Smooth muscle cell (in vitro differentiated cells): ENCODE measurements at regions not wholly inside any gene's neighbourhood (a gene's known extent, or its start where the extent isn't known, plus 50 kb on each side); places are given as distances from the start of the nearest gene placed in this dataset.

ENCODE experiments used
- DNase-seq: peaks from one replicate; lab custom pipeline; 2025; ENCODE audit not compliant: unreplicated experiment; lab: John Stamatoyannopoulos, UW
- H2AFZ ChIP-seq: fragments of 200-600 bp; sonication (generic); 2 replicates; pipeline ENCODE4 v1.6.0; 2016; ENCODE audit warnings: antibody characterized with exemption, low read depth, mild to moderate bottlenecking
- H3F3A ChIP-seq: fragments of 200-600 bp; sonication (generic); 2 replicates; pipeline ENCODE4 v1.6.0; 2017; ENCODE audit warnings: antibody characterized with exemption, low read depth
- H3K27ac ChIP-seq: fragments of 200-600 bp; sonication (generic); 2 replicates; pipeline ENCODE4 v1.5.1; 2016; ENCODE audit warnings: low read depth, mild to moderate bottlenecking
- H3K27me3 ChIP-seq: fragments of 200-600 bp; sonication (generic); 2 replicates; pipeline ENCODE4 v1.6.1; 2016; ENCODE audit warnings: low read depth, mild to moderate bottlenecking
- H3K36me3 ChIP-seq: fragments of 200-600 bp; sonication (generic); 2 replicates; pipeline ENCODE4 v1.5.1; 2016; ENCODE audit warnings: low read depth
- H3K4me1 ChIP-seq: fragments of 200-600 bp; sonication (generic); 2 replicates; pipeline ENCODE4 v1.5.1; 2016; ENCODE audit warnings: low read depth
- H3K4me2 ChIP-seq: fragments of 200-600 bp; sonication (generic); 2 replicates; pipeline ENCODE4 v1.6.0; 2016; ENCODE audit warnings: mild to moderate bottlenecking
- H3K4me3 ChIP-seq: fragments of 200-600 bp; sonication (generic); 2 replicates; pipeline ENCODE4 v1.5.1; 2016; ENCODE audit warnings: mild to moderate bottlenecking
- H3K79me2 ChIP-seq: fragments of 200-600 bp; sonication (generic); 2 replicates; pipeline ENCODE4 v1.6.0; 2016; ENCODE audit warnings: low read depth, mild to moderate bottlenecking
- H3K9ac ChIP-seq: fragments of 200-600 bp; sonication (generic); 2 replicates; pipeline ENCODE4 v1.6.0; 2016; ENCODE audit warnings: low read depth
- H3K9me3 ChIP-seq: fragments of 200-600 bp; sonication (generic); replicated peaks from 2 replicates; pipeline ENCODE4 v1.5.1; 2016; ENCODE audit warnings: low read depth
- H4K20me1 ChIP-seq: fragments of 200-600 bp; sonication (generic); 2 replicates; pipeline ENCODE4 v1.6.0; 2016; ENCODE audit warnings: low read depth
- WGBS: methylation state at CpG from one replicate; pipeline ENCODE4 v1.1.7; 2016; ENCODE audit warnings: low lambda C conversion rate; 5-methylcytosine and 5-hydroxymethylcytosine counted together
- TF ChIP-seq, protein P1 (sequence below): fragments of 200-600 bp; sonication (generic); IDR thresholded peaks from 2 replicates; pipeline ENCODE4 v1.5.1; 2017; ENCODE audit warnings: borderline replicate concordance, mild to moderate bottlenecking, antibody characterized with exemption; ENCODE audit not compliant: insufficient read depth, poor library complexity, severe bottlenecking

DNA sequence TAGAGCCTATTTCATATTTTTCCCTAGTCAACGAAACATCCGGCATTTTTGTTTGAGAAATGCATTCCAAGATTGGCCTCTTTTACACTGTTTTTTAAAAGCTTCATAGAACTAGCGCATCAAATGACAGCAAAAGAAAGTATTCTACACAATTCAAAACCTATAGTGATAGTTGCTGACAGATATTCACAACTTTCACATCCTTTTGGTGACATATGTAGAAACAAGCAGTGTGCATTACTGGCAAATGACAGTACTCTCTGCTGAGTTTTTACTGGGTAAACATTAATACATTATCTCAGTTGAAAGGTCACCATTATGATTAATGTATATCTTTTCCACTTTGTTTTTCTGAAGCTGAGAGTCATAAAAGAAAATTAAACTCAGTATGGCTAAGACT is 135.4 kb upstream of the RGS18 start:
- no peaks in the 10 kb centered on the region for H3K79me2 ChIP-seq
- no peak for DNase-seq
- H2AFZ ChIP-seq, result no peak overlapping the region
- no peaks in the 10 kb centered on the region for H3K4me1 ChIP-seq
- H3K9me3 ChIP-seq, result no peaks in the 10 kb centered on the region
- peaks cover 6% of the 10 kb centered on the region for H3K27me3 ChIP-seq
- H3K36me3 ChIP-seq, result no peaks in the 10 kb centered on the region
- no peaks in the 10 kb centered on the region for H4K20me1 ChIP-seq
- 97% methylated on average over 3 of the region's 3 CpGs for WGBS
- TF ChIP-seq, protein P1, sequence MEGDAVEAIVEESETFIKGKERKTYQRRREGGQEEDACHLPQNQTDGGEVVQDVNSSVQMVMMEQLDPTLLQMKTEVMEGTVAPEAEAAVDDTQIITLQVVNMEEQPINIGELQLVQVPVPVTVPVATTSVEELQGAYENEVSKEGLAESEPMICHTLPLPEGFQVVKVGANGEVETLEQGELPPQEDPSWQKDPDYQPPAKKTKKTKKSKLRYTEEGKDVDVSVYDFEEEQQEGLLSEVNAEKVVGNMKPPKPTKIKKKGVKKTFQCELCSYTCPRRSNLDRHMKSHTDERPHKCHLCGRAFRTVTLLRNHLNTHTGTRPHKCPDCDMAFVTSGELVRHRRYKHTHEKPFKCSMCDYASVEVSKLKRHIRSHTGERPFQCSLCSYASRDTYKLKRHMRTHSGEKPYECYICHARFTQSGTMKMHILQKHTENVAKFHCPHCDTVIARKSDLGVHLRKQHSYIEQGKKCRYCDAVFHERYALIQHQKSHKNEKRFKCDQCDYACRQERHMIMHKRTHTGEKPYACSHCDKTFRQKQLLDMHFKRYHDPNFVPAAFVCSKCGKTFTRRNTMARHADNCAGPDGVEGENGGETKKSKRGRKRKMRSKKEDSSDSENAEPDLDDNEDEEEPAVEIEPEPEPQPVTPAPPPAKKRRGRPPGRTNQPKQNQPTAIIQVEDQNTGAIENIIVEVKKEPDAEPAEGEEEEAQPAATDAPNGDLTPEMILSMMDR, result no peak
- no peak overlapping the region for H3K4me3 ChIP-seq
- no peak overlapping the region for H3K9ac ChIP-seq
- H3K27ac ChIP-seq, result no peak overlapping the region
- no peak overlapping the region for H3K4me2 ChIP-seq
- H3F3A ChIP-seq, result no peaks in the 10 kb centered on the region

DNA sequence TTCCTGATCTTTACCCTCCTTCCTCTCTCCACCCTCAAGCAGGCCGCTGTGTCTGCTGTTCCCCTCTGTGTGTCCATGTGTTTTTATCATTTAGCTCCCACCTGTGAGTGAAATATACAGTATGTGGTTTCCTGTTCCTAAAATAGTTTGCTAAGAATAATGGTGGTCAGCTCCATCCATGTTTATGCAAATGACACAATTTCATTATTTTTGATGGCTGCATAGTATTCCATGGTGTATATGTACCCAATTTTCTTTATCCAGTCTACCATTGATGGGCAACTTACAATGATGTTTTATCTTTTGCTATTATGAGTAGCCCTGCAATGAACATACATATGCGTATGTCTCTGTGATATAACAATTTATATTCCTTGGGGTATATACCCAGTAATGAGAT is 133.4 kb upstream of the RGS18 start:
- Histone ChIP-seq H4K20me1 (no peaks in the 10 kb centered on the region), H3K4me3 (no peak overlapping the region), H2AFZ (no peak overlapping the region), H3K9ac (no peak overlapping the region), H3K27ac (no peak overlapping the region), H3F3A (no peaks in the 10 kb centered on the region), H3K79me2 (no peaks in the 10 kb centered on the region), H3K36me3 (no peaks in the 10 kb centered on the region), H3K9me3 (no peaks in the 10 kb centered on the region), H3K27me3 (peaks cover 6% of the 10 kb centered on the region), H3K4me2 (no peak overlapping the region), H3K4me1 (no peaks in the 10 kb centered on the region)
- WGBS, result 96% methylated on average over 2 of the region's 2 CpGs
- no peak for DNase-seq
- TF ChIP-seq, protein P1, result no peak

DNA sequence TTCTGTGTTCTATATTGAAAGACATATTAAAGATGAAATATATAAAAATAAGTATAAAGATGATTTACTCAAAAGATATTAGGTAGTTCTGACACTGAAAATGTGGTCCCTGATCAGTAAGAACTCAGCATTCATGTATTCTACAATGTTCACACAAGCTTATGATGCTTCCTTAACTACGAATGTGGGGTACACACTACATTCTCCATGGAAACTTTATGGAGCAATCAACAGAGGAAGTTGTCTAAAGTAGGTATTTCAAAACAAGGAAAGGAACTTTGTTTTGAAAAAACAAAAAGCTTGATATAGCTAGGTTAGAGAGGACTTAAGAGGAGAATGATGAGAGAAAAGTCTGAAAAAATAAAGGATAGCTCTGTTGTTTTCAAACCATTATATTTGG is 119.7 kb upstream of the RGS18 start:
- Histone ChIP-seq H3K9ac (no peak overlapping the region), H3K27ac (no peak overlapping the region), H3K79me2 (no peaks in the 10 kb centered on the region), H3K36me3 (no peaks in the 10 kb centered on the region), H3F3A (no peaks in the 10 kb centered on the region), H3K4me3 (no peak overlapping the region), H4K20me1 (no peaks in the 10 kb centered on the region), H3K27me3 (no peaks in the 10 kb centered on the region), H3K4me2 (no peak overlapping the region), H3K4me1 (no peaks in the 10 kb centered on the region), H2AFZ (no peak overlapping the region), H3K9me3 (no peaks in the 10 kb centered on the region)
- no peak for DNase-seq
- TF ChIP-seq, protein P1, result no peak
- WGBS, result 91% methylated on average over 1 of the region's 1 CpG

DNA sequence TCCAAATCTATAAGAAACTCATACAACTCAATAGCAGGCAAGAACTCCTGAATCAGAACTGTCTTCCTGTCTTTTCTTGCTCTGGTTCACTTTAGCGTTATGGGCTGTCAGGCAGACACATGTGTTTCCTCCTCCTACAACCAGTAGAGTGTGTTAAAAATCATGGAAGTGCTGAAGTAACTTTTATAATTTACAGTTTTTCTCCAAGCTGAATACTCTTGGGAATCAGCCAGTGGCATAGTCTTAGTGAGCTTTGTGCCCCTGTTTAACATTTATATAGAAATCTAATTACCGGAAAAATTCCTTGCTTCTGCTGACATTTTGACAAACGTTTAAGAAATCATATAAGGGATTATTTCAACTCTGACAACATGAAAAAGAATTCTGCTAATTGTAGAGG is 113.1 kb upstream of the RGS18 start:
- H3K36me3 ChIP-seq, result no peaks in the 10 kb centered on the region
- 69% methylated on average over 3 of the region's 3 CpGs for WGBS
- no peak overlapping the region for H3K9ac ChIP-seq

More for the DNA sequence above, 113.1 kb upstream of the RGS18 start:
- Histone ChIP-seq H3K79me2 (no peaks in the 10 kb centered on the region), H3K27me3 (no peaks in the 10 kb centered on the region), H2AFZ (no peak overlapping the region), H3K4me1 (no peaks in the 10 kb centered on the region), H3K27ac (no peak overlapping the region), H3K4me2 (no peak overlapping the region), H3K4me3 (no peak overlapping the region), H4K20me1 (no peaks in the 10 kb centered on the region), H3K9me3 (no peaks in the 10 kb centered on the region), H3F3A (no peaks in the 10 kb centered on the region)
- TF ChIP-seq, protein P1, result no peak
- no peak for DNase-seq
